GM20000 (cell line): ENCODE measurements at regions not wholly inside any gene's neighbourhood (a gene's known extent, or its start where the extent isn't known, plus 50 kb on each side); places are given as distances from the start of the nearest gene placed in this dataset.

ENCODE experiments used
- DNase-seq: peaks from one replicate; pipeline ENCODE4 v3.0.0; 2012; ENCODE audit warnings: low spot score
- CTCF ChIP-seq: IDR thresholded peaks from 2 replicates; pipeline ENCODE4 v1.5.1; 2012; ENCODE audit warnings: mild to moderate bottlenecking, control low read depth; ENCODE audit errors: extremely low read depth, missing control alignments

DNA sequence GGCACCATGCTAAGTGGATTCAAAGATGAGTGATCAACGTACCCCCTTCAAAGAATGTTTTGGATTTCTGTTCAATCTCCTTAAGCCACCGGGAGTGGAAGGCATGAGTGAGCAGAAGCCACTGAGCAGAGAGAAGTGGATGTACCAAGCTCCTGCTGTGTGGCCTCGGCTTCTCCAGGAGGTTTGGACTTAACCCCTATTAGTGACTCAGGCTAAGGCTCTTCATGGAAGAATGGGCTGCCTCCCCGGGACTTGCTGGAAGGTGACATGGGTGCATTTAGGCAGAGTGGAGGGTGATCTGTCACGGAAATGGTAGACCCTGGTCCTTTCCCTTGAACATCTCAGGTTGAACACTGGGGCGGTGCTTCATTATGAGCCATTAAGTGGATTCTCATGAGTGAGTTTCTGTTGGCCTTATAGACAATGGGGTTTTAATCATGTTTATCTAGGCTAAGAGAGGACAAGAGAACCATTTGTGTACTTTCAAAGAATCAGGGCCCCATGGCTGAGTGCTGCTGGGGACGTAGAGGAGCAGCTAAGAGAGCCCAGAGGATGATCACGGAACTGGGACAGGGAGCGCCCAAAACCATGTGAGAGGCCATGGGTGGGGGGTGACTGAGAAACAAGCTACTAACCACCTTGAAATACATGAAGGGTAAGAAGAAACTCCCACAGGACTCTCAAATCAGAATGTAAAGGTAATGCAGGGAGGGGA is 62.2 kb downstream of the HES1 start:
- no peak for DNase-seq
- no peak for TF ChIP-seq CTCF

DNA sequence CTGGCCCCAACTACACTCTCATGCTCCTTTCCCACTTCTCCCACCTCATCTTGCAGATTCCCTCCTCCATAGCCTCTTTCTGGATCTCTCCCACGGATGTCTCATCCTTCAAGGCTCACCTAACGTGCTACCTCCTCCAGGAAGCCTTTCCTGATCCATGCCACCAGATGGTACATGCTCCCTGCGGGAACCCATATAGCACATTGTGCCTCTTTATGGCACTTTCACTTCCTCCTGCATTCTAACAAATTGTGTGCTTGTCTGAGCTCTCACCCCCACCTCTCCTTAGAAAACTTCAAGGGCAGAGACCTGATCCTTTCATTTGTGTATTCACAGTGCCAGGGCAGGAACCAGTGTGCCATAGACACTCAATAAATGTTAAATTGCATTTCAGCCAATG is 63.0 kb downstream of the HES1 start:
- TF ChIP-seq CTCF = no peak
- DNase-seq = no peak

GRCh38 chr3:194200422-194201081 is 64.6 kb downstream of the HES1 start:
- no peak for DNase-seq
- no peak for TF ChIP-seq CTCF

DNA sequence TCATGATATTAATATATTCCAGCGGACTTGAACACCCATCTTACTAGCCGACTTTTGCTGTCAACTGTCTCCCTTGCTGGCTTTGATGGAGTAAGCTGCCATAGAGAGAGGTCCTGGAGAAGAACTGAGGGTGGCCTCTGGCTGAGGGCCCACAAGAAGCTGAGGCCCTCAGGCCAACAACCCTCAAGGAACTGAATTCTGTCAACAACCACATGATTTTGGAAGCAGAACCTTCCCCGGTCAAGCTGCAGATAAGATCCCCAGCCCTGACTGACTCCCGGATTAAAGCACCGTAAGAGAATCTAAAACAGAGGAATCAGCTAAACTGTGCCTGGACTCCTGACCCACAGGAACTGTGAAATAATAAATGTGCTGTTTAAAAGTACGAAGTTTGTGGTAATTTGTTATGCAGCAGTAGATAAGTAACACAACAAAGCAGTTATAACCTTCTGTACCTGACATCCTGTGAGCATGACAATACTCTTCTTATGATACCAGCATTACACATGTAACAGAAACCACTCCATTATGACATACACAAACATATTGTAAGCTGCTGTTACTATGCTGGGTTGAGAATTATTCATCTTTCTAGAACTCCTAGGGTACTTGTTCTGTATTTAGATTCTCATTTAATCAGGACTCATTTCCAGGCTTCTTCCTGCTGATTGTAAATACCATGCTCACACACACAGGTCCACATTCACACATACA is 66.2 kb downstream of the HES1 start:
- DNase-seq = no peak
- no peak for TF ChIP-seq CTCF

GRCh38 chr3:194203482-194204041 is 67.6 kb downstream of the HES1 start:
- peak; percentile 68 for DNase-seq
- no peak for TF ChIP-seq CTCF

DNA sequence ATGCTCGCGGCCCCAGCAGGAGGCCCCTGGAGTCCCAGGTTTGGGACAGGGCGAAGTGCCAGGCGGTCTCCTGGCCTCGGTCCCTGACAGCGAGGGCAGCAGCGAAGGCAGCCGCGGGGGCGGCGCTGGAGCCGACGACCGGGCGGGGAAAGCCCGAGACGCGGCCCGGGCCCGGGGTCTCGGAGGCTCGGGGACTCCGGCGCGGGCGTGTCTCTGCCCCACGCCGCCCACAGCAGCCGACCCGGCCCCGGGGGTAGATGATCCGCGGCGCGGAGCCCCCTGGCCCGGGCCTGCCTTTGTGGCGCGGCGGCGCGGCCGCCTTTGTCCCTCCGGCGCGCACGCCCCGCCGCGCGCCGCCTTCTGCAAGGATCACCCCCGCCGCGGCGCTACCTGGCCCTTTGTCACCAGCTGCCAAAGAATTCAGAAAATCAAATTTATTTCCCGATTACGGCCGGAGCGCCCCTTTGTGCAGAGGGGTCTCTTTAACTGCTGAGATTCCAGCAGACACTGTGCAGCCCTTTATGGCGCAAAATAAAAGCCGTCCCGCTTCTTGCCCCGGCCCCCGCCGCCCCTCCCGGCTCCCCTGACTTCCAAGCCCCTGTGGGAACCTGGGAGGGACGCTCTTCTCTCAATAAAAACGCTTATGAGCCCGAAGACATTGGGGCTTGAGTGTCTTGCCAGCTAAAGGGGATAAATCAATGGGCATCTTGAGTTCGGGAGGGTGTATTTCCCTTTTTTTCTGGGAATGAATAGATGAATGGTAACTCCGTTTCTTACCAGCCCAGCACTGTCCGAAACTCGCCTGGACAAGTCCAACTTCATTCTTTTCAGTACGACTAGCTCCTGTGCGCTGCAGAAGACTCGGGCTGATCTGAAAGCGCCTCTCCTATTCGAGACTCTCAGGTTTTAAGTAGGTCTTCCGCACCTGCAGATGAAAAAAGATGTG is 68.4 kb downstream of the HES1 start:
- DNase-seq = peak; percentile 69
- no peak for TF ChIP-seq CTCF
